ENCODE measurements at regions not wholly inside any gene's neighbourhood (a gene's known extent, or its start where the extent isn't known, plus 50 kb on each side); places are given as distances from the start of the nearest gene placed in this dataset.

- no peak for TF ChIP-seq CTCF (IDR thresholded peaks at IDR 0.05; ENCODE audit: control extremely low read depth, extremely low read depth, low read depth, missing control alignments)
- ChIA-PET POLR2A (no interaction called here), CTCF (no interaction called here)
- no peak for DNase-seq (ENCODE audit: extremely low spot score)
These were observed 1948.5 kb upstream of the PCDH20 start for GRCh38 chr13:63364159-63364558.

- POLR2A ChIA-PET, result no interaction called here
- TF ChIP-seq CTCF (IDR thresholded peaks at IDR 0.05; ENCODE audit: control extremely low read depth, extremely low read depth, low read depth, missing control alignments), result no peak
- CTCF ChIA-PET, result interaction anchor here (0.7 kb wide), 1 partner anchor 9 kb away, joined by 3 read pairs; no protein-coding TSS in a partner anchor
- DNase-seq (ENCODE audit: extremely low spot score), result no peak
These were observed 1935.9 kb upstream of the PCDH20 start for GRCh38 chr13:63351533-63351932.

GRCh38 chr13:63351081-63351480, 1935.4 kb upstream of the PCDH20 start:
- DNase-seq (ENCODE audit: extremely low spot score), result no peak
- ChIA-PET POLR2A (no interaction called here), CTCF (no interaction called here)
- no peak for TF ChIP-seq CTCF (IDR thresholded peaks at IDR 0.05; ENCODE audit: control extremely low read depth, extremely low read depth, low read depth, missing control alignments)

GRCh38 chr13:63345835-63346234, 1930.2 kb upstream of the PCDH20 start:
- ChIA-PET POLR2A (no interaction called here), CTCF (no interaction called here)
- no peak for DNase-seq (ENCODE audit: extremely low spot score)
- no peak for TF ChIP-seq CTCF (IDR thresholded peaks at IDR 0.05; ENCODE audit: control extremely low read depth, extremely low read depth, low read depth, missing control alignments)

- ChIA-PET POLR2A (no interaction called here), CTCF (no interaction called here)
- DNase-seq (ENCODE audit: extremely low spot score), result no peak
- TF ChIP-seq CTCF (IDR thresholded peaks at IDR 0.05; ENCODE audit: control extremely low read depth, extremely low read depth, low read depth, missing control alignments), result no peak
These were observed 1929.1 kb upstream of the PCDH20 start for GRCh38 chr13:63344711-63345110.

- POLR2A ChIA-PET, result no interaction called here
These were observed 1922.3 kb upstream of the PCDH20 start for GRCh38 chr13:63337921-63338320.

More at GRCh38 chr13:63337921-63338320, 1922.3 kb upstream of the PCDH20 start:
- CTCF ChIA-PET, result no interaction called here
- DNase-seq (ENCODE audit: extremely low spot score), result no peak
- no peak for TF ChIP-seq CTCF (IDR thresholded peaks at IDR 0.05; ENCODE audit: control extremely low read depth, extremely low read depth, low read depth, missing control alignments)
